C4-2B (cell line): ENCODE measurements at regions not wholly inside any gene's neighbourhood (a gene's known extent, or its start where the extent isn't known, plus 50 kb on each side); places are given as distances from the start of the nearest gene placed in this dataset.

Experiments
- CTCF ChIP-seq: fragments of 450-650 bp; conservative IDR thresholded peaks from 2 replicates; pipeline ENCODE4 v1.5.1; 2017; ENCODE audit warnings: mild to moderate bottlenecking
- ZFX ChIP-seq: fragments of 450-650 bp; IDR thresholded peaks from 2 replicates; pipeline ENCODE4 v1.6.1; 2017

GRCh38 chr3:115252679-115253078, 105.6 kb upstream of the ZBTB20 start:
- TF ChIP-seq CTCF (no peak), ZFX (no peak)
